Left renal cortex interstitium (tissue), 4 donors: ENCODE measurements at regions not wholly inside any gene's neighbourhood (a gene's known extent, or its start where the extent isn't known, plus 50 kb on each side); places are given as distances from the start of the nearest gene placed in this dataset.
"Not testable (repeated sequence)": the region's sequence is repeated elsewhere in the genome, so short reads cannot be mapped to it uniquely, and the experiment has no call there.

Experiments used
- DNase-seq, 4 donors: peaks; one replicate each; pipeline ENCODE4 v3.0.0-alpha.2; 2013; ENCODE audit warnings: low read depth in 4 of 4, low spot score in 2 of 4, missing footprints in 1 of 4

GRCh38 chr2:102871707-102872106 is 109.9 kb downstream of the TMEM182 start:
- DNase-seq, result no peak

- DNase-seq, result no peak
Observed at GRCh38 chr2:102872388-102872787, 110.6 kb downstream of the TMEM182 start.

GRCh38 chr2:102879513-102879912 is 117.7 kb downstream of the TMEM182 start:
- DNase-seq, result not testable (repeated sequence)

- no peak for DNase-seq
Observed at GRCh38 chr2:102880731-102881130, 118.9 kb downstream of the TMEM182 start.

- no peak for DNase-seq
Observed at GRCh38 chr2:102886216-102886893, 124.5 kb downstream of the TMEM182 start.

GRCh38 chr2:102888514-102888913 is 126.7 kb downstream of the TMEM182 start:
- no peak for DNase-seq

GRCh38 chr2:102891296-102891695 is 129.5 kb downstream of the TMEM182 start:
- DNase-seq, result no peak

GRCh38 chr2:102892698-102893310 is 131.0 kb downstream of the TMEM182 start:
- DNase-seq, result no peak

GRCh38 chr2:102893870-102894269 is 132.0 kb downstream of the TMEM182 start:
- DNase-seq, result no peak

GRCh38 chr2:102895376-102895775 is 133.5 kb downstream of the TMEM182 start:
- no peak for DNase-seq

- DNase-seq, result not testable (repeated sequence)
Observed at GRCh38 chr2:102909240-102909639, 147.4 kb downstream of the TMEM182 start.

GRCh38 chr2:102910724-102911123 is 148.9 kb downstream of the TMEM182 start:
- no peak for DNase-seq

GRCh38 chr2:102915128-102915527 is 153.3 kb downstream of the TMEM182 start:
- DNase-seq, result no peak

- DNase-seq, result no peak
Observed at GRCh38 chr2:102922321-102922720, 160.5 kb downstream of the TMEM182 start.

- no peak for DNase-seq
Observed at GRCh38 chr2:102925003-102925402, 163.2 kb downstream of the TMEM182 start.

- DNase-seq, result no peak
Observed at GRCh38 chr2:102927854-102928267, 166.0 kb downstream of the TMEM182 start.

GRCh38 chr2:102929721-102930120 is 167.9 kb downstream of the TMEM182 start:
- no peak for DNase-seq

- DNase-seq, result no peak
Observed at GRCh38 chr2:102932501-102932900, 170.7 kb downstream of the TMEM182 start.

GRCh38 chr2:102939207-102939606 is 177.4 kb downstream of the TMEM182 start:
- no peak for DNase-seq

GRCh38 chr2:102940684-102941083 is 178.9 kb downstream of the TMEM182 start:
- DNase-seq, result no peak

GRCh38 chr2:102942107-102942506 is 180.3 kb downstream of the TMEM182 start:
- no peak for DNase-seq

- DNase-seq, result no peak
Observed at GRCh38 chr2:102943251-102943650, 181.4 kb downstream of the TMEM182 start.
